GM21723 (cell line): ENCODE measurements at regions not wholly inside any gene's neighbourhood (a gene's known extent, or its start where the extent isn't known, plus 50 kb on each side); places are given as distances from the start of the nearest gene placed in this dataset.
A peak's percentile ranks its signal among the peaks of the same experiment; 100 is the strongest.

Experiments
- ATAC-seq: cut with Tn5 transposase; IDR thresholded peaks from one replicate; pipeline ENCODE4 v1.9.1; 2021; ENCODE audit warnings: mild to moderate bottlenecking, moderate library complexity; ENCODE audit not compliant: unreplicated experiment

DNA sequence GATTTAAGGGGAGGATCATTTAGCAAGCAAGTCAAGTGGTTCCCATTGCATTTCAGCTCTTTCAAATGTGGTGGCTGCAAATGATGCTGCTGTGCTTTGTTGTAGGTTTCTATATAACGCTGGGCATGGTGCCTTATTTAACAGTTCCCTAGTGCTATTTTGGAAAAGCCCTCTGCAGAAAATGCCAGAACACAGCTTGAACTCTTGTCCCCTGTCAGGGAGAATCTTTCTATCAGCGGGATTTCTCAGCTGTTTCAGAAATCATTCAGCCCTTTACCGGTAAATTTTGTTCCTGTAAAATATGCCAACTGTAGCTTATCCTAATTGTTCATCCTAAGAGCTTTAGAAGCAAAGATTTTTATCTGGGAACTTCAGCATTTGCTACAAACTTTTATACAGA is 77.8 kb upstream of the DTNA start:
- ATAC-seq = no peak

DNA sequence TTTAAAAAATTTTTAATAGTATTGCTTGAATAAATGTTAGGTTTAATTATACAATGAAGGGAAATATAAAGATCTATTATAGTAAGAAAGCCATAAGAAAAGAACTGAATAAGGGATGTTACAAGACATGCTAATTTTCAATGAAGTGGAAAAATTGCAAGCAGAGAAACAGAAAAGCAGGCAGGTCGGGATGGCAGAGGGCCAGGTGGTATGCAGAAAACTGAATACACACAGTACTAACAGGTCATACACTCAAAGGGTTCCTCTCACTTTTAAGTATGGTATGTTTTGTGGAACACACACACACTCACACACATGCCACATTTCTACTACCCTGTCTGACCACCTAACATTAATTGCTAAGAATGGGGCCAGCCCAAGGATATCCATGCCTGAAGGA is 76.7 kb upstream of the DTNA start:
- ATAC-seq = no peak

DNA sequence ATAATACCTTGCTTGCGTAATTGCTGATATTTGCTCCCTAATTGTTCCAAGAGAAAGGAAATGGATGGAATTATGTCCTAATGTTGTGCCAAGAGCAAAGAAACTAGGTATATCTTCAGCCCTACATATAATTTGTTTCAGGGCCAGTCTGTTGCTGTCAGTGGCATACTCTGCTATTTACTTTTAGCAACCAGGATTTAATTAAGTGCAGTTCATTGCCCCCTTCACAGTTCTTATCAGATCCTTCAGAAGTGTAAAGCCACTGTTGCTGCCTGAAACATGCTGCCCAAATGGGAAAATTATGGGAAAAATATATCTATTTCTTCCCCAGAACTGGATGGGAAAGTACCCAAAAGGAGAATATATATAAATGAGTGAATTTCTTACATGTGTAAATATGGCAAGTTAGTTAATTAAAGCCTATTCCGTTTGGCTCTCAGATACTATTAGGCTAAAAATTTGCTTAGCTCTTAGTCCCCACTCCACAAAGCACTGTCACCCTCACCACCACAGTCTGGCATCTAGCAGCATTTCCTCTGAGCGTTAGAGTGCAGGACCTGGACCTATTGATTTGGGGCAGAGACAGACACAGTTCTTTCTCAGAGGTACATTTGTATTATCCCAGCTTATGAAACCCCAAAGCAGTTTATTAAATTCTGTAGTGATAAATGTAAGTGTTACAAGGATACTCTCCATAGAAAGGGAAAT is 72.8 kb upstream of the DTNA start:
- ATAC-seq = no peak

DNA sequence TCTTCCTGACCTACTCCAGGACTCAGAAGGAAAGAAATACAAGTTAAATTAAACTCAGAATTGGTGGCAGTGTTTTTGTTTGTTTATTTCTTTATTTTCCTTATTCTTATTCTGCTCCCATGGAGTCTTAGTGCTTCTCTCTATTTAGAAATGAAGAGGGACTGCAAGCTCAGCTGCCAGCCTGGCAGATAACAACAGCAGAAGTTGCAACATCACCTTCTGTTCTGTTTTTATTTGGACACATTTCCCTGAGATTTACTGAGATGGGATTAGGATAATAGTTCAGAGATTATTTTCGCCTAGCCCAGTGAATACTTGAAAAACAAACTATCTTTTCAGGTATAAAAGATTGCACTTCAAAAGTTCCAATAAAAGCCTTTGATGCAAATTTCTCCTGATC is 70.4 kb upstream of the DTNA start:
- no peak for ATAC-seq

DNA sequence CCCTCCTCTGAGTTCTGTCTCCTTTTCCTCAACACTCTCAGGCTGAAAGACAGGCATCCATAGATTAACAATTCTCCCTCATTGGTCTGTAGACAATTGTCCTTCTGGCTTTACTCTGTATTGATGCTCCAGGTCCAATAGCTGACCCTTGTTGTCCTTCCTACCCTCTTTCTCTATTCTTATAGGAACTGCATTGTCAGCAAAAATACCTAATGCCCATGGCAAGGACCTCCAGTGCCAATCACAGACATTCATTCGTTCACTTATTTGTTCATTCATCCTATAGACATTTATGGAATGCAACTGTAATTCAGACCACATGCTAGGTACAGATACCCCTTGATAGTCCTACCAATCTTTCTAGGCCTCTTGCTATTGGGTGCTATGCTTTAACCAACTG is 69.8 kb upstream of the DTNA start:
- ATAC-seq = no peak

DNA sequence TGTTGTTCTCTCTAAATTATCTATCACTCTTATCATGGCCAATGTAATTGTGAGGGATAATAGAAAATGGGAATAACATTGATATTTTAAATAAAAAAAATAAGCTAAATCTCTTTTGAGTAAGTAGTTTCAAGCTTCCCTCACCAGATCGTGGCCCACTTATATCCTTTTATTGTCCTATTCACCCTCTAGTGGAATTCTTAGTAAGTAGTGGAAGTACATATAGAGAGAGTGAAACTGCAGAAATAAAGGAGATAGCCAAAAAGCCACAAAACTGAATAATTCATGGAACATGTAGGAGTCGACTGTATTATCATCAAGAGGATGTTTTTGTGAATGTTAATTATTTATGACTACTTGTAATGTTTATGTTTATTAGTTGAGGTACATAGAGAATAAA is 66.1 kb upstream of the DTNA start:
- ATAC-seq = no peak

DNA sequence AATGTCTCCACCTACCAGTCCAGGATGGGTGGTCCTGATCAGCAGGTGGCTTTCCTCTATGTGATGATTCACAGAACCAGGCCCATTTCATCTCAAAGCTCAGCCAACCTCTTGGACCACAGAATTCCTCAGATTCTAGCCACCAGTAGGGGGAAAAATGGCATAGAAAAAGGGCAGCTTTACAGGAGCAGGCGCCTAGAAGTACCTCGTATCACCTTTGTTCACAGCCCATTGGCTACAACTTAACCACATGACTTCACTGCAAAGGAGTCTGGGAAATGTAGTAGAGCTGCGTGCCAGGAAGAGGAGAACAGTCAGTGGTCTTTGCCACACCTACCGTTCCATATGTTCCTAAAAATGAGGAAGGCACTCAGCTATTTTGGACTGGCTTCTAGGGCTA is 62.8 kb upstream of the DTNA start:
- peak; percentile 81 for ATAC-seq

DNA sequence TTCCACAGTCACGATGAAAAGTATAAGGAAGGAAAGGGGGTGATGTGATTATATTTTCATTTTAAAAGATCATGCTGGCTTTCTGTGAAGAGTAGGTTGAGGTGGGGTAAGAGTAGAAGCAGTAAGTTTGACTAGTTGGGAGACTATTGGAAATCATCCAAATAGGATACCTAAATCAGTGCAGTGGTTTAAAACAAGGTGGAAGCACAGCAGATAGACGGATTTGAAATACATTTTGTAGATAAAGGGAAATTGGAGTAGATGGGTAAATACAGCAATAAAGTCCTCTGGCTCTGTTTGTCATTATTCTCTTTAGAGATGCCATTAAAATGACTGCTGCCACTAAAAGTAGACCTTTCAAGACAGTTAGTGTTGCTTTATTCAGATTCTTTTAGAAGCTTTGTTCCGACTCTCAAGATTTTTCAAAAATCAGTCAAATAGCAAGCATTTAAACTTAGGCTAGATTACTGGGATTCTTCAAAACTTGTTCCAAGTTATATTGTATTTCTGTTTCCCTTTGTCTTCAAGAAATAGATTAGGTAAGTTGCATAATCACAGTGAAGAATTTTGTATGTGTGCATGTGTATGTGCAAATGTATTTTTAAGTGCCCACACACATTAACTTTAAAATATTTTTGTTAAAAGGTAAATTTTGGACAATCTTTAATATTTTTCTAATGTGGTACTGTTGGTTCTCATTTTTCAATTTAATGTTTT is 61.7 kb upstream of the DTNA start:
- no peak for ATAC-seq

DNA sequence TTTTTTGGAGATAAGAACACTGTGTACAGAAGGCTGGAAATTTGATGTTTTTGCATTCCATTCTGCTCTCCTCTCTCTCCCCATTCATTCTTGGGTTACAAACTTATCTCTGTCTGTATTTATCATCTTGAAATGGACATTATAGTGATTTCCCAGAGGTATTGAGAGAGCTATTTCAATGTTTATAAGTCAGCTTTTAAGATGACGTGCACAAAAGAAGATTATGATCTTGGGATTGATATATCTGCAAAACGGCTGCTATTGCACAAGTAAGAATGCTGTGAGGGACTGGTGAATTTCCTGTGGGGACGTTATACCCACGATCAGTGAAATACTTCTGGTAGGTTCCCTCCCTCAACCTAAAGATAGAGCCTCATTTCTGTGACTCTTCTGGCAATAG is 61.0 kb upstream of the DTNA start:
- no peak for ATAC-seq

DNA sequence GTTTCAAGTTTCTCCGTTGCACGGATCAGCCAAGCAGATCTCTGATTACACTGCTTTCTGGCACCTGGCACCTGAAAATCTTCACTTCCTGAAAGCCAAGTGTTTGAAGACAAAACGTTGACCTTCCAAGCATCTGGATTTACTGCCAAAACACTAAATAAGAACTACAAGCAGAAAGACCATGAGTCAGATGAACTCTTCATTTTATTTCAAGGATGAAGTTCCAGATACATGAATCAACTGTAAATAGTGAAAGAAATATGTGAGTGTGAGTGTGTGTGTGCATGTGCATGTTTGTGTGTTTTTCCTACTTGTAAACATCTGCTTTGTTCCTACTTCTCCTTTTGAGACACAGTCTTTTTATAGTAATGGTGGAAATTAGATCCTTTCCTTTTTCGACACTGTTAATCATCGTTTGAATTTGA is 60.0 kb upstream of the DTNA start:
- no peak for ATAC-seq

DNA sequence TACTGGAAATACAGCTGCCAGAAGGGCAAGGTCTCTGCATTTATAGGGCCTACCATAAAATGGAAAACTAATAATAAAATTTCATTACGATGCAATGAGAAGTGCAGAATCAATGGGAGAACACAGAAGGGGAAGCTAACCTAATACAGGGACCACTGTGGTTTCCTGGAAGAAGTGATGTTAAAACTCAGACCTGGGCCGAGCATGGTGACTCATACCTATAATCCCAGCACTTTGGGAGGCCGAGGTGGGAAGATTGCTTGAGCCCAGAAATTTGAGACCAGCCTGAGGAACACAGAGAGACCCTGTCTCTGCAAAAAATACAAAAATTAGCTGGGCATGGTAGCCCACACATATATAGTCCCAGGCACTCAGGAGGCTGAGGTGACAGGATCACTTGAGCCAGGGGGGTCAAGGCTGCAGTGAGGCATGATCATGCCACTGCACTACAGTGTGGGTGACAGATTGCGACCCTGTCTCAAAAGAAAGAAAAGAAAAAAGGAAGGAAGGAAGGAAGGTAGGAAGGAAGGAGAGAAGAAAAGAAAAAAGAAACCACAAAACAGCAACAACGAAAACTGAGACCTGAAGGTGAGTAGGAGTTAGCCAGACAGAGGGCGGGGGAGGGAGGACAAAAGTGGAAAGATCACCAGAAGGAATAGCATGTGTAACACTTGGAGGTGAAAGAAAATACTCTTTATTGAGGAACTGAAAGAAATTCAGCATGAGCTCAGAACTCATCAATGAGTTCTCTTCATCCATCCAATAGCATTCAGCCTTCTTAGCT is 58.3 kb upstream of the DTNA start:
- ATAC-seq = no peak

DNA sequence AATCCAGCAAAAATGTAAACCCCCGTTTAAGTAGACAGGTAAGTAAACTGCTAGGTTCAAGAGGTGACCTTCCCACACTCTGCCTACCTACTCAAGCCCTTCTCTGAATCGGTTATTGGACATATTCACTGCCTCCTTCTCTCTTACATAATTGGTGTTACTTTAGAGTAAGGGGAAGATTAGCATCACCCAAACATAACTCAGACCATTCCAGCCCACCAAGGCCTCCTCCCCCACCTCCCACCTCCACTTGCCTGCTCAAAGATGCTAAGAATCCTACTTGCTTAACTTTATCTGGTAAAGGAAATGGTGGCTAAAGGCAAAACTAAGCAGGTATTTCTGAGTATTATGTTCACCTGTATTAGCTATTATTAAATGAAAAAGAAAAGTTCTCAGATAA is 55.0 kb upstream of the DTNA start:
- no peak for ATAC-seq

DNA sequence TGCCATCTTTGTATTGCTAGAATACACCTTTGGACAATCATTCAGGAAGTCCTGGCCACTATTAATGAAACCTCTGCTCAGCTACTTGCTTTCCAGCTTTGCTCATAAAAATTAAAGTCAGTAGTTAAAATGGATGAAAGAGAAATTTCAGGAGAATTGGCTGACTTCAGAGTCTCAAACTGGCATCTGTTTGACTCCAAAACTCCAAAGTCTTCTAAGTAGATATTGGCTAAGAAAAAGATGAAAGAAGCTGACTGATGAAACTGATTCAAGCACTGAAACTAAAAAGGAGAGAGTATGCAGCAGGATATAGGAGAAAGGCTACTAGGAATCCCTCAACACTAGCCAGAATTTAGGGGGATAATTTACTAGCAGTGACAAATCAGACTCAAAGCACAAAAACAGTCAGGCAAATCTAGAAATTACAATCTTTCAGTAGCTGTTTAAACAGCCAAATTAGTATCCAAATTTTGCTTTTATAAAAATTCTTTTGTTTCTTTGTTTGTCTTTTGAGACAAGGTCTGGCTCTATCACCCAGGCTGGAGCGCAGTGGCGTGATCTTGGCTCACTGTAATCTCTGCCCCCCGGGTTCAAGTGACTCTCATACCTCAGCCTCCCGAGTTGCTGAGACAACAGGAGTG is 52.1 kb upstream of the DTNA start:
- ATAC-seq = no peak

DNA sequence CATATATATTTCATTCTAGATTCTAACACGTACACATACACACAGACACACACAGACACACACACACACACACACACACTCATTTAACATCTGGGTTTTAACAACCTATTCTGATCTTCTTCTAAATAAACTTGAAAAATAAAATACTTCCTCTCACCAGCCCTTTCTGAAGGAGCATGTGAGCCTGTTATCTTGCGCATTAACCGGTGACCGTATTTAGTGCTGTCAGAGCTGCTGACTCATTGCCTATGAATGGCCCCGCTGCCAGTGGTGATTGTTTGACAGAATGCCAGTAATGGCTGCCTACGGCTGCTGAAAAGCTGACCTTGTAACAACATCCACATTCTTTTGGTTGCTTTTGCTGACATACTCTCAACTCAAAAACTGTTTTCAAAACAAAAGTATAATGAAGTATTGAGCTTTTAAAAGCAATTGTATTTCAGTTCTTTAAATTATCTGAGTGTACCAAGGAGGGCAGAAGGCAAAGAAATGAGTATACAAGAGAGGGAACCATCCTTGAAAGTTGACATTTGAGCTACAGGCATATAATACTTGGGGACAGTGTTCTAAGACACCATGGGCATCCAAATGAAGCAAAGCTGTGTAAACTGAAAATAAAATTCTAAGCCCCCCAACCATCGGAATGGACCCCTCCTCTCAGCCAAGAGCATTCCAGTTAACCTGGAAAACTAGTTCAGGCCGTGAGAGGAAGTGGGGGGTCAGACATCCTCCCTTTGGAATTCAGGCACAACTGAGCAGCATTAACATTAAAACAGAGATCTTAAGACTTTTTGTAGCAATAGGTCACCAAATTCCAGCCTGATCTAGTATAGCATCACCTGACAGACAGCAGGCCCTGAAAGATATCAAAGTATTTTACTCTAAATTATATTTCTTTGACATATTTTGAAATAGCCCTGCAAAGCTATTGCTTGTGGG is 50.2 kb upstream of the DTNA start:
- ATAC-seq = no peak
